CD4-positive, alpha-beta T cell treated with Interleukin-21 for 1 hour (primary cell): ENCODE measurements at regions not wholly inside any gene's neighbourhood (a gene's known extent, or its start where the extent isn't known, plus 50 kb on each side); places are given as distances from the start of the nearest gene placed in this dataset.
"Not testable (repeated sequence)": the region's sequence is repeated elsewhere in the genome, so short reads cannot be mapped to it uniquely, and the experiment has no call there.

Source experiments
- DNase-seq: peaks from one replicate; pipeline ENCODE4 v3.0.0-alpha.2; 2020

- no peak for DNase-seq
Observed at GRCh38 chr6:3900744-3901336, 51.7 kb downstream of the FAM50B start.

- DNase-seq, result no peak
Observed at GRCh38 chr6:3902871-3903648, 53.9 kb downstream of the FAM50B start.

DNA sequence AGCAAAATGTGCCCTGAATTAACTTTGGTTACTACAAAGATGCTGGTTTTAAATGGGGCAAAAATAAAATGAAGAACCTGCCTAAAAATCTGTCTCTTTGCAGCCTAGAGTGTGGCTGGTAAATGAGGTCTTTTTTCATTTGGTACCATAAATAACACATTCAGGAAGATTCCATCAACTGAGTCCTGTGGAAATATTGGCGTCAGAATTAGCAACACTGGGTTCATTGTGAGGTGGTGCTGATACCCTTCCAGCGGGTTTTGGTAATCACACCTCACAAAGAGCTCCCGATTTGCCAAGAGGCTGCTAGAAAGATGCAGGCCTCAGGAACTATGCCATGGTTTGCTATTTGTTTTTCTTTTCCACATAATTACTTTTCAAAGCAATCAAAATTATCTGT is 55.3 kb downstream of the FAM50B start:
- DNase-seq, result no peak

DNA sequence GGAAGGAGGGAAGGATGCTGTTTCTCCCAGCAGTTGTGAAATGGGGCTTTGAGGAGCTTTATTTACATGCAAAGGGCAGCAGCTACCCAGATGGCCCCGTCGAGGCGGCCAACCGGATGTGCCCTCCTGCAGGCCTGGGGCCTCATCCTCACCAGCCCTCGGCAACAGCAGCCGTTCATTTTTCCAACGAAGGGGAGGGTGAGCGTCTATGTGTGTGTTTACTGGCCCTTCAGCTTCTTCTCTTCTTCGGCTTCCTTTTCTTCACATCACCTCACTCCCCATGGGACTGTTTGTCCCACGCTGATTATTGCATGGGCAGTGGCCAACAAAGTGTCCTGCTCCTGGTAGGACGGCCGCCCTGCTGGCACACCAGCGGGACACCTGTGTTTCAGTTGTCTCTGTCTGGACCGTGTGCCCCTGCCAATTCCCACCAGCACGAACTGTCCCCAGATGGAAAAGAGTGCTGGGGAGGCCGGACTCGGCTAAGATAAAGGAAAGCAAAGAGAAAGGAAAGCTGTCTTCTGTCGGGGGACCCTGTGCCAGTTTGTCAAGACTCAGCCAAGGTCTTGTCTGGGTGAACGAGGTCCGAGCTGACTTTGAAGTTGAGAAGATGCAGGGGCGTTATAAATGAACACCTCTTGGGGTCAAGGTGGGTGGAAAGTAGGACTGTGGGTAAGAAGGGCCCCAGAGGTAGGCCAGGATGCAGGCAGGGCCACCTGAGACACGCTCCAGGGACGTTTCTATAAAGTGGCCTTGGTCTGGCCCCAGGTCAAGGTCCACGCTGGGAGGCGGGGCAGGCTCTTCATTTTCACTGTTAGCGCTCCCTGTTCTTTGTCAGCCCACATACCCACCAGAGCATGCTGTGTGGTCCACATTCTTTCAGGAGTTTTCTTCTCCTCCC is 57.0 kb downstream of the FAM50B start:
- DNase-seq, result no peak

DNA sequence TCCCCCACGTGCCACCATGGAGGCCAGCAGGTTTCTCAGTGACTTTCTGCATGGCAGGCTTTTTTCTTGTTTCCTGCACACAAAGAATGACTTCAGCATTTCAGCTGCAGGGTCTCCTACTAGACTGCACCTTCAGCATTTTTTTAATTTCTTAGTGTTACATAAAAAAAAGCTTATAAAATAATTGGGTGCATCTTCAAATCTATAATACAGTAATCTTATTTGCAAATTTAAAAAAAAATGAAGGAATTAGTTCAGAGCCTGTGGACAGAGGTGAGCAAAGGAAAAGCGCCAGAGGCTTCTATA is 57.6 kb downstream of the FAM50B start:
- DNase-seq, result no peak

- DNase-seq, result no peak
Observed at GRCh38 chr6:3908223-3908622, 59.0 kb downstream of the FAM50B start.

GRCh38 chr6:3908961-3909360 is 59.8 kb downstream of the FAM50B start:
- DNase-seq, result no peak

DNA sequence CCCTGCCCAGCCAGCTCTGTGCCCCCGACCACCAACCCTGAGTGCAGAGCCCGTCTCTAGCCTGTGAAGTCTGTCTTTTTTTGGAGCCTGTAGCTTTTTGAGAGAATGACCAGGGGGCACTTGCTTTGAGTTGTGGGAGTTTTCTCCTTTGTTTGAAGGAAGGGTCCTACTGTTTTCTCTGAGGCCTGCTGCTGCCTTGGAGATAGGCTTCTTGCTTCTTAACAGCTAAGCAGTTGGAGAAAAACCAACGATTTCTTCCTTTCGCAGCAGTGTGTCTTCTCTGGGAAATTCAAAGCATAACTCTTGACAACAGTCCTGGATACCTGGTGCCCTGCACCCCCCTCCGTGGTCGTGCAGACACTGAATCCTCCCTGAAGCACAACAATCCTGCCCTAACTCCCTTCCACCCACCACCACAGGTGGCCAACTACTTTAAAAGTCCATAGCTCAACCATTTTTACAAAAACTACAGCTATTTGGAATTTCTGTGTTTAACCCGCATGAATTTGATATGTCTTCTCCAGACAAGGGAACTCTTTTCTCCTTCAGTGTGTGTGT is 61.0 kb downstream of the FAM50B start:
- DNase-seq, result no peak

DNA sequence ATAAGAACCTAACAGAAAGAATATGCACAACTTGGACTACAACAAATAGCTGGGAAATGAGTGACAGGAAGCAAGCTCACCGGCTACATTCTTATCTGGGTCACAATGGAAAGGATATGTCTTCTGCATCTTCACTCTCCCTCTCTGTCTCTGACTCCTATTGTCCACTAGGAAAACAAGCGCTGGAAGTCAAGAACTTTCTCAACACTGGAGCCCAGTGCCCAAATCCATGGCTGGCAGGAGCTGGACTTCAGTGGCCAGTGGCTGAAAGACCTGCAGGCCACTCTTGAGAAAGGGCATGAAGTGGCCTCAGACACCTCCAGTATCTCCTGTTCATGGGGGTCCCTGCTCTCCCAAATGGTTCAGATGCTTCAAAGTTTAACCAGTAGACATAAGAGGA is 62.0 kb downstream of the FAM50B start:
- DNase-seq, result no peak

DNA sequence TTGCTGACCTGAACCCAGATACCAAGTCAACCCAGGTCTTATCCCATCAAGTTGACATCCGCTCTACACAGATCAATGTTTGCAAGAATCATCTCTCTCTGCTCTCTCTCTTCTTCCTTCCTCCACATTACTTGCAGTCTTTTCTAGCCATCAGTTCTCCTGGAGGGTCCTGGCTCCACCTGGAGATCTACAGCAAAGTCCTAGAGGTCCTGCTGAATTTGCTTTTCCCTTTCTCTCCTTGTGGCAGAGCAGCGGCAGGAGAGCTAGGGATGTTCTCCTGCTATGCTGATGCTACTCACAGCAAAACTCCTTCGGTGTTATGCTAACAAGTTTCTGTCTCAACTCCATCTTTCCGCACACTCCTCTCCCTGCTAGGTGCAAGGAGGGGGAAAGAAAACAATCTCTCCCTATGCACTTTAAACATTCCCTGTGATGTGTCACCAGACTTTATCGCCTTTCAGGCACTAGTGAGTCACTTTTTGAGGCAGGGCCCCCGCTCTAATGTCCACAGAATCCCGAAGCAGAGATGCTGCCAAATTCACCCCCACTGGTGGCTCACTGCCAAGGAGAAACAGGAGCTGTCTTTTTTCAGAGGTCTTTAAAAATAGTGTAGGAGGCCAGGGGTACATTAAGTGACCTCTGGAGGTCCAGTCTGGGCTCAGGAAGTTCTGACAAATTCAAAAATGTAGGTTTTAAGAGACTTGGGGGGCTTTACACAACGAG is 62.6 kb downstream of the FAM50B start:
- DNase-seq, result no peak

DNA sequence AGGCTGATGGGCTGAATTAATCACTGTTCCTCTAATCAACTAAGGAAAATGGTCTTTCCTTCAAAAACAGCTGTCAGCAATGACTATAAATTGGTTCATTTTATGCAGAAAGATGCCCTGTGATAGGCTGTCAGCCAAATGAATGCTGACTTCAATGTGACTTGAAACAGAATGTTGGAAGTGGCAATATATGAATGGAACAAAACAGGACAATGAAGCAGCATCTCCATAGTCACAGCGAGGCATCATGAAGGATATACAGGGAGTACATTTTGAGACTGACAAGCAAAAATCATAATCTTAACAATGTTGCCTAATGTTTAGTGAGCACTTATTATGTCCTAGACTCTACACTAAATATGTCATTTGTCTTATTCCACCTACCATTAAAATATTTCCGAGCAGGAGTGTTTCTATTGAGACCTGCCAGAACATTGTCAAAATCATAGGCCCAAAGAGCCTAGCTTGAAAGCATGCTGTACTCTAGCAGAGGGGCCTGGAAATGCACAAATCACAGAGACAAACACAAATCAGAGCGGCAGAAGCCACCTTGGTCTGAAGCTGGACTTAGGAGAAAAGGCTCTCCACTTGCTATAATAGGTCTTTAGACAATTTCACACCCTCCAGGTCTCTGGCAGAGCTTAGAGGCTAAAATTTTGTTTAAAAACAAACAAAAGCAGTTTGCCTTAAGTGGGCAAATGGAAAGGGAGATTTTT is 63.3 kb downstream of the FAM50B start:
- DNase-seq, result no peak

DNA sequence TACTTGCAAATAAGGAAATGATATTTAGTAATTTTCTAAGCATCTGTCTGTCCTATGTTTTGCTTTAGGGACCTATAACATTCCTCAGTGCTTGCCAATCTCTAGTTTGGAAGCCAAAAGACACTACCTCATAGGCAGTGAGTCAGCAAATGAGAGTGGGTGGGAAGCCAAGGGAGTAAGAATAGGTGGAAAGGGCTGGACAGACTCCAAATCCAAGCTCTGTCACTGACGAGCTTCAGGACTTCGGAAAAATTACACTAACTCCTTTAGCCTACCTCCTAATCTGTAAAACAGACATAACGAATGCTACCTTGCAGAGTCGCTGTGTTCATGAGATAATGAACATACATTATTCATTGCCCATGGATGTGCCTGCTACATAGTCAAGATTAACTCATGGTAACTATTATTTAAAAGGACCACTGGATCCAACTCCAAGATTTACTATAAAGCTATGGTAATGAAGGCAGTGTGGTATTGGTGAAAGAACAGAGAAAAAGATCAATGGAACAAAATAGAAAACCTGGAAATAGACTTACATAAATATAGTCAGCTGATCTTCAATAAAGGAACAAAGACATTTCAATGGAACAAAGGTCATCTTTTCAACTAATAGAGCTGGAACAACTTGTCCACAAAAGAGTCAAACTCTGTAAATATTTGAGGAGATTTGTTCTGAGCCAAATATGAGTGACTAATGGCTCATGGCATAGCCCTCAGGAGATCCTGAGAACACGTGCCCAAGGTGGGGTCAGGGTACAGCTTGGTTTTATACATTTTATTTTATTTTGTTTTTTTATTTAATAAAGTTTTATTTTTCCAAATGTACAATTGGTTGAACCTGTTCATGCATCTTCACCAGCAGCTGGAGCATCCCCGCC is 64.1 kb downstream of the FAM50B start:
- DNase-seq, result no peak

DNA sequence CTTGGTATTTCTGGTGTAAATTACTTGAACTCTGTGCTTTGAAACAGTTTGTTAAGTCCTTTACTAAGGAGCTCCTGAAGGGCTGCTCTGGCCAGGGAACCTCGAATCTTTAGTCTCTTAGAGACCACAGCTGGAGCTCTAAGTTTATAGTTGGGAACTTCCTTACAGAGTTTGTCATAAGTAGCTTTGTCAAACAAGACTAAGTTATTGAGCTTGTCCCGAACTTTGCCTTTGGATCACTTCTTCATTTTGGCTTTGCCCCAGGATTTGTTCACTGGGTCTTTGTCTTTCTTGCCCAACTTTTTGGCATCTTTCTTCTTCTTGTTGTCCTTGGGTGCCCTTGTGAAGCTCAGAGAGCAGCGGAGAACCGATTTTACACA is 64.8 kb downstream of the FAM50B start:
- no peak for DNase-seq

- DNase-seq, result peak; percentile 56
Observed at GRCh38 chr6:3915076-3915791, 66.1 kb downstream of the FAM50B start.

DNA sequence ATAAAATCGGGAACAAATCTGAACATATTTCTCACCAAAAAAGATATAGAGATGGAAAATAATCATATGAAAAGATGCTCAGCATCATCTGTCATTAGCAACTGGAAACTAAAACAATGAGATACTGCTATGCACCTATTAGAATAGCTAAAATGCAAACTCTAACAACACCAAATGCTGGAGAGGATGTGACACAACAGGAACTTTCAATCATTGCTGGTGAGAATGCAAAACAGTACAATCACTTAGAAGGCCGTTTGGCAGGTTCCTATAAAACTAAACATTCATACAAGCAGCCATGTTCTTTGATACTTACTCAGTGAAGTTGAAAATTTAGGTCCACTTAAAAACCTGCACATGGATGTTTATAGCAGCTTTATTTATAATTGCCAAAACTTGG is 67.0 kb downstream of the FAM50B start:
- DNase-seq, result no peak

GRCh38 chr6:3916749-3917148 is 67.6 kb downstream of the FAM50B start:
- DNase-seq, result not testable (repeated sequence)

DNA sequence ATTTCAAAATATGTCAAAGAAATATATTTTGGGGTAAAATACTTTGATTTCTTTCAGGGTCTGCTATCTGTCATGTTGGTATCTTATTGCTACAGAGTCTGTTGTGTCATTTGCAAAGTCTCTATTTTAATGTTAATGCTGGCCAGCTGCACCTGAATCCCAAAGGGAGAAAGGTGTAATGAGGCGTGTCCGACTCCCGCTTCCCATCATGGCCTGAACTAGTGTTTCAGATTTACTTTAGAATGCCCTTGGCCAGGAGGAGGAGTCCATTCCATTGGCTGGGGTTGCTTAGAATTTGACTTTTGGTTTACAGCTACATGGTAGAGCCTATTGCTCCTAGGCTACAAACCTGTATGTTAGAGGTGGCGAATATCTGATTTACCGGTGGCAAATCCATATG is 69.3 kb downstream of the FAM50B start:
- DNase-seq, result no peak

DNA sequence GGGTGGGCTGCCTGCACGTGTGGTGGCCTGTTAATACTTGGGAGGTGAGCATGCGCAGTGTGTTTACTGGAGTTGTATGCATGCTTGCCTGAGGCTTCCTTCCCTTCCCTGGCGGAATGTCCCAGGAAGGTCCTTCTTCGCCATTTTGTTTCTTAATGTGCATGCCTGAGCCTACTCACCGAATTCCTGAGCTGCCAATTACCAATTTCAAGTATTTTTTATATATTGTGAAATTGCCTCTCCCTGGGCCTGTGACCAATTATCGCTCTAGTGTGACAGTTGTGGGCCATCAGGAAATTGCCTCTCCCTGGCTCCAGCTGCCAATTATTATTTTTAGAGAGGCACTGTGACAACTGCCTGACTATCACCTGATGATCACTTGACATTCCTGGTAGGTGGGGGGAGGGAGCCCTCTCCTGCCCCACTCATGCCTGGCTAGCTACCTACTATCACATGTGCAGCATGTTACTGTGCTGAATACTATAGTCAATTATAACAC is 70.0 kb downstream of the FAM50B start:
- DNase-seq, result no peak

DNA sequence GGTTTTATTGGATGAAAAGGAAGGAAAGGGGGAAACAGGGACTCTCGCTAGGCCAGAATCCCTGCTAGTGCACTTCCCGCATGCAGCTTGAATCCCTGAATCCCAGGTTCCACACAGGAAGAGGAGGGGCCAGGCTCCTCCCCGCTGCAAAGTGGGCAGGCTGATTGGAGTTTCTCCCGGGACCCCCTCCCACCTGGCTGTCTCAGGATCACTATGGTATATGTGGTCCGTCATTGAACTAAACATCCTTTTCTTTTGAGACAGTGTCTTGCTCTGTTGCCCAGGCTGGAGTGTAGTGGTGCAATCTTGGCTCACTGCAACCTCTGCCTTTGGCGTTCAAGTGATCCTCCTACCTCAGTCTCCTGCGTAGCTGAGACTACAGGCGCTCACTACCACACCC is 70.7 kb downstream of the FAM50B start:
- no peak for DNase-seq

DNA sequence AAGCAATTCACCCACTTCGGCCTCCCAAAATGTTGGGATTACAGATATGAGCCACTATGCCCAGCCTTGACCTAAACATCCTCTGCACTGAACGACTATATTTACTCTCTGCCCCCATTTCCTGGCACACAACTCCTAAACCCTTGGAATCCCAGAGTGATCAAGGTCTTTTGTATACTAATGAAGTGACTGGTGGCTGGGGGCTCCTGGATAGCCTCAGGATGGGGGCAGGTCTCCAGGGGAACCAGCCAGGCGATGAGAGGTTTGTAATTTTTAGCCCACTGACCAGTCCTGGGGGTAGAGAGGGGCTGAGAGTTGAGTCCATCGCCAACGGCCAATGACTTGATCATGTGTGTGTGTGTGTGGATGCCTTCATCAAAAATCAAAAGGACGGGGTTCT is 71.1 kb downstream of the FAM50B start:
- DNase-seq, result no peak
